Hepatocyte (in vitro differentiated cells): ENCODE measurements at regions not wholly inside any gene's neighbourhood (a gene's known extent, or its start where the extent isn't known, plus 50 kb on each side); places are given as distances from the start of the nearest gene placed in this dataset.

Experiments used
- CTCF ChIP-seq: fragments of 200-600 bp; sonication (generic); IDR thresholded peaks from 2 replicates; pipeline ENCODE4 v1.5.1; 2016; ENCODE audit warnings: antibody characterized with exemption, mild to moderate bottlenecking; ENCODE audit not compliant: poor library complexity
- EZH2 ChIP-seq: fragments of 200-600 bp; sonication (generic); IDR thresholded peaks from 2 replicates; pipeline ENCODE4 v1.6.1; 2016; ENCODE audit warnings: antibody characterized with exemption, mild to moderate bottlenecking, borderline replicate concordance
- EZH2phosphoT487 ChIP-seq: fragments of 200-600 bp; sonication (generic); IDR thresholded peaks from one replicate; pipeline ENCODE4 v1.6.1; 2018; ENCODE audit warnings: antibody characterized with exemption, mild to moderate bottlenecking, low read depth, moderate library complexity; ENCODE audit not compliant: unreplicated experiment, severe bottlenecking

DNA sequence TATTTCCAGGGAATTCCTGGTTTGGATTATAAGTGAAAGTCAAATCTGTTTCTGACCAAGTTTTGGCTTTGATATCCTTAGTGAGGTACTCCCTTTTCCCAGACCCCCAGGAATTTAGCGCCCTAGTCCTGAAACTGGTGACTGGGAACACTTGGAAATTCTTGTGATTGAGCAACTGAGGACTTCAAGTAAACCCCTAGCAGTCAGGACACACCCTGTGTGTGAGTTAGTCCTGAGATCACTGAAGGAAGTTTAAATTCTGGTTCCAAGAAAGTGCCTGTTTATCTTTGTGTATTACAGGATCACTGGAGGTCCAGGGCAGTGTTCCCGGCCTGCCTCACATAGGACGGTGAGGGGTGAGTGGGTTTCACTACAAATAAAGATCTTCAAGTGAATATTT is 95.1 kb upstream of the F3 start:
- TF ChIP-seq CTCF (no peak), EZH2 (no peak), EZH2phosphoT487 (no peak)
